ENCODE measurements at regions not wholly inside any gene's neighbourhood (a gene's known extent, or its start where the extent isn't known, plus 50 kb on each side); places are given as distances from the start of the nearest gene placed in this dataset.
"Not testable (repeated sequence)": the region's sequence is repeated elsewhere in the genome, so short reads cannot be mapped to it uniquely, and the experiment has no call there.

DNA sequence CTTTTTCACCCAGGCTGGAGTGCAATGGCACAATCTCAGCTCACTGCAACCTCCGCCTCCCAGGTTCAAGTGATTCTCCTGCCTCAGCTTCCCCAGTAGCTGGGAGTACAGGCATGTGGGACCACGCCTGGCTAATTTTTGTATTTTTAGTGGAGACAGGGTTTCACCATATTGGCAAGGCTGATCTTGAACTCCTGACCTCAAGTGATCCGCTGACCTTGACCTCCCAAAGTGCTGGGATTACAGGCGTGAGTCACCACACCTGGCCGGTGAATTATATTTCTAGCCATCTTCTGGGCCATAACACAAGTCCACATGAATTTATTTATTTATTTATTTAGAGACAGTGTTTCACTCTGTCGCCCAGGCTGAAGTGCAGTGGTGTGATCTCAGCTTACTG is 105.0 kb upstream of the XPO1 start:
- H3K27ac ChIP-seq (ENCODE audit: low read depth, low read length); H3K4me1 ChIP-seq (ENCODE audit: insufficient read depth, low read length); H3K9ac ChIP-seq (ENCODE audit: low read length); H3K9me3 ChIP-seq (ENCODE audit: low read length); H3K4me3 ChIP-seq (ENCODE audit: low read depth in 1 of 2, low read length in 2 of 2); H3K36me3 ChIP-seq (ENCODE audit: insufficient read depth, low read length); H3K27me3 ChIP-seq (ENCODE audit: control insufficient read depth in 1 of 2, insufficient read depth in 2 of 2, low read length in 2 of 2): not testable (repeated sequence)

DNA sequence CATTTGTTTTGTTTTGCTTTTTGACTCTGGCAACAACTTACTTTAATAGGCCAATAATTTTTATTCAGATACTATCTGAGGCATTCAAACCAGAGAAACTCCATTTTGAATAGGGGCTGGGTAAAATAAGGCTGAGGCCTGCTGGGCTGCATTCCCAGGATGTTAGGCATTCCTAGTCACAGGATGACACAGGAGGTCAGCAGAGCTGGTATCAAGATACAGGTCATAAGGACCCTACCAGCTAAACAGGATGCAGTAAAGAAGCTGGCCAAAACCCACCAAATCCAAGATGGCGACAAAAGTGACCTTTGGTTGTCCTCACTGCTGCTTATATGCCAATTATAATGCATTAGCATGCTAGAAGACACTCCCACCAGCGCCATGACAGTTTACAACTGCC is 102.2 kb upstream of the XPO1 start:
- no peak overlapping the region for H3K4me3 ChIP-seq (ENCODE audit: low read depth in 1 of 2, low read length in 2 of 2)

DNA sequence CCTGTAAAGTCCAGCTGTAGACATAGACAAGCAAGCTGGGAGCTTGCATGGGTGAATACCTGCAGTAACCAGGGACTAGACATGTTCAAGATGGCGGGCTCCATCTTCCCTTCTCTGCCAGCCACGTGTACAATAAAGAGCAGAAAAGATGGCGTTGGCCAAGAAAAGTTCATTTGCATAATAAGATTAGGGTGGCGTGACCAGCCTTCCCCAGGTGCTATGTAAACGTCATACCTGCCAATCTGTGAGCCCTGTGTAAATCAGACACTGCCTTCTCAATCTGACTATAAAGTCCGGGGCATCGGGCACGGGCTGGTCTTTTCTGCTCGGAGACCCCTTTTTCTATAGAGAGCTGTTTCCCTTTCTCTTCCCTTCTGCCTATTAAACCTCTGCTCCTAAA is 101.6 kb upstream of the XPO1 start:
- no peak overlapping the region for H3K27ac ChIP-seq (ENCODE audit: low read depth, low read length)
- no peaks in the 10 kb centered on the region for H3K4me1 ChIP-seq (ENCODE audit: insufficient read depth, low read length)
- no peak overlapping the region for H3K4me3 ChIP-seq (ENCODE audit: low read depth in 1 of 2, low read length in 2 of 2)
- no peaks in the 10 kb centered on the region for H3K27me3 ChIP-seq (ENCODE audit: control insufficient read depth in 1 of 2, insufficient read depth in 2 of 2, low read length in 2 of 2)
- H3K9me3 ChIP-seq (ENCODE audit: low read length): no peaks in the 10 kb centered on the region
- H3K9ac ChIP-seq (ENCODE audit: low read length): no peak overlapping the region
- H3K36me3 ChIP-seq (ENCODE audit: insufficient read depth, low read length): no peaks in the 10 kb centered on the region

More for the DNA sequence above, 102.2 kb upstream of the XPO1 start:
- Histone ChIP-seq H3K9me3 (ENCODE audit: low read length) (no peaks in the 10 kb centered on the region), H3K4me1 (ENCODE audit: insufficient read depth, low read length) (no peaks in the 10 kb centered on the region), H3K36me3 (ENCODE audit: insufficient read depth, low read length) (no peaks in the 10 kb centered on the region), H3K9ac (ENCODE audit: low read length) (no peak overlapping the region), H3K27ac (ENCODE audit: low read depth, low read length) (no peak overlapping the region), H3K27me3 (ENCODE audit: control insufficient read depth in 1 of 2, insufficient read depth in 2 of 2, low read length in 2 of 2) (no peaks in the 10 kb centered on the region)

DNA sequence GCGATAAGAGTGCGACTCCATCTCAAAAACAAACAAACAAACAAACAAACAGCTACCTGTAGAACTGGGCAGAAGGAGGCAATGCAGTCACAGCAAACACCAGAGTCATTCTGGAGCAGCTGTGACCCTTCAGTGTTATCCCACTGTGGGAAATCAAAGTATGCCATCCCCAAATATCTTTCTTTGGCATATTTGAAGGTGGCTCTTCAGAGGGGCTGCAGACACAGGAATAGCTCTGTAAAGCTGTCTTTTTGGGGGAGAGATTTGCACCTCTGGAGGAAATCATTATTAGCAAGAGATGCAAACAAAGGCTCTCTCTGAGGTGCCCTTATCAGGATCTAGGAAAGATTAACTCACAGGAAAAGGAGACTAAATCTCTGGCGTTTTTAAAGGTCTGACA is 98.5 kb upstream of the XPO1 start:
- Histone ChIP-seq H3K27ac (ENCODE audit: low read depth, low read length) (no peak overlapping the region), H3K36me3 (ENCODE audit: insufficient read depth, low read length) (no peaks in the 10 kb centered on the region), H3K4me3 (ENCODE audit: low read depth in 1 of 2, low read length in 2 of 2) (no peak overlapping the region), H3K4me1 (ENCODE audit: insufficient read depth, low read length) (no peaks in the 10 kb centered on the region), H3K9ac (ENCODE audit: low read length) (no peak overlapping the region), H3K9me3 (ENCODE audit: low read length) (no peaks in the 10 kb centered on the region), H3K27me3 (ENCODE audit: control insufficient read depth in 1 of 2, insufficient read depth in 2 of 2, low read length in 2 of 2) (no peaks in the 10 kb centered on the region)

DNA sequence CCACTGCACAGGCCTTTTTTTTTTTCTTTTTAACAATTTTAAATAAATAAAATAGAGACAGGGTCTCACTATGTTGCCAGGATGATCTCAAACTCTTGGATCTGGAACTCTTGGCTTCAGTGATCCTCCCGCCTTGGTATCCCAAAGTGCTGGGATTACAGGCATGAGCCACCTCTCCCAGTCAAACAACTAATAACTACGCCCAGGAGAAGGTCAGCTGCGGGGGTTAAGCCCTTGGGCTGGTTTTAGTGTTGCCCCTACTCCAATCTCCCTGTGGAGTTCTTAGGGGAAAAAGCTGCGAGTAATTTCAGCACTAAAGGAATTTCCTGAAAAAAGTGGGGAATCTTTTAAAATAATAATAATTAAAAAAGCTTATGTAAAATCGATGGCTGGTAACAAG is 96.4 kb upstream of the XPO1 start:
- H3K27me3 ChIP-seq (ENCODE audit: control insufficient read depth in 1 of 2, insufficient read depth in 2 of 2, low read length in 2 of 2): no peaks in the 10 kb centered on the region
- H3K27ac ChIP-seq (ENCODE audit: low read depth, low read length): no peak overlapping the region
- H3K4me3 ChIP-seq (ENCODE audit: low read depth in 1 of 2, low read length in 2 of 2): no peak overlapping the region
- no peaks in the 10 kb centered on the region for H3K9me3 ChIP-seq (ENCODE audit: low read length)
- H3K36me3 ChIP-seq (ENCODE audit: insufficient read depth, low read length): no peaks in the 10 kb centered on the region
- no peak overlapping the region for H3K9ac ChIP-seq (ENCODE audit: low read length)
- no peaks in the 10 kb centered on the region for H3K4me1 ChIP-seq (ENCODE audit: insufficient read depth, low read length)

DNA sequence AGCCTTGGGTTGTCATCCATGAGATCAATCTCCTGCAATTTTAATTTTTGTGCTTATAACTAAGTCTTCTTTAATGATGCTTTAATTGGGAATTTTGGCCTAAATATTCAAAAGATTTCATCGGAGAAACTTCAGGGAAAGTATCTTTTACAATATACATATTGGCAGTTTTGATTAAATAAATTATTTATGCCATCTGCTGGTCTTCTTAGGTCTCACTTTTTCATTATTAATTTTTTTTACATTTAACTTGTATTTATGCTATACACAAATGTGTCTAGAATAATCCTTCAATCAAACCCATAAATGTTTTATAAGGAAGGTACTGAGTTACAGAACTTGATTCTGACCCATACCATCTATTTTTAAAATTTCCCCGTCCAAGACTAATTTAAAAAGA is 95.1 kb upstream of the XPO1 start:
- Histone ChIP-seq H3K4me3 (ENCODE audit: low read depth in 1 of 2, low read length in 2 of 2) (no peak overlapping the region), H3K9ac (ENCODE audit: low read length) (no peak overlapping the region), H3K9me3 (ENCODE audit: low read length) (no peaks in the 10 kb centered on the region)

DNA sequence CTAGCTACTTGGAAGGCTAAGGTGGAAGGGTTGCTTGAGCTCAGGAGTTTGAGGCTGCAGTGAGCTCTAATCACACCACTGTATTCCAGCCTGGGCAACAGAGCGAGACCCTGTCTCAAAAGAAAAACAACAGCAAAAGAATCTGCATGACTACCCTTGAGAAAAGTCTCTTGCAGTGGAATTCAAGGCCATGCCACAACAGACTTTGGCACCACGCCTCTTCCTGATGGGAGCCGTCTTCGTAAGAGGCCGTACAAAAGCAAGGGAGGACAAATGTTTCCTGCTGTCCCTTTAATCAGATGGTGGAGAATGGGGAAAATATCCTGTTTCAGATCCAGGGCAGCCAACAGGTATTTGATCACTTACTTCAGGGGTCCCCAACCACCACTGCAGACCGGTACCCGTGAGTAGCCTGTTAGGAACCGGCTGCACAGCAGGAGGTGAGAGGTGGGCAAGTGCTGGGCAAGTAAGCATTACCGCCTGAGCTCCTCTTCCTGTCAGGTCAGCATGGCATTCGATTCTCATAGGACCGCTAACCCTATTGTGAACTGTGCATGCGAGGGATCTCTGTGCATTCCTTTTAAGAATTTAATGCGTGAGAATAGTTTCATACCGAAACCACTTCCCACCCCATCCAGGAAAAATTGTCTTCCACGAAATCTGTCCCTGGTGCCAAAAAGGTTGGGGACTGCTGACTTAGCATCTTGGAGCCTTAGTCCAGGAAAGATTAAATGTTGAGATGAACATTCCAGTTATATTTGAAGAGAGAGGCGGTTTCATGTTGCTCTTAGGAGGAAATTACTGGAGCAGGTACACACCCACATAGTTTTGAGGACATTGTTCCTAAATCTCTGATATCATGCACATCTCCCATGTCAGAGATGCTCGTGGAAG is 94.4 kb upstream of the XPO1 start:
- H3K9ac ChIP-seq (ENCODE audit: low read length): no peak overlapping the region
- no peaks in the 10 kb centered on the region for H3K4me1 ChIP-seq (ENCODE audit: insufficient read depth, low read length)
- H3K27me3 ChIP-seq (ENCODE audit: control insufficient read depth in 1 of 2, insufficient read depth in 2 of 2, low read length in 2 of 2): no peaks in the 10 kb centered on the region
- no peak overlapping the region for H3K27ac ChIP-seq (ENCODE audit: low read depth, low read length)
- H3K36me3 ChIP-seq (ENCODE audit: insufficient read depth, low read length): no peaks in the 10 kb centered on the region
- H3K4me3 ChIP-seq (ENCODE audit: low read depth in 1 of 2, low read length in 2 of 2): no peak overlapping the region
- H3K9me3 ChIP-seq (ENCODE audit: low read length): no peaks in the 10 kb centered on the region

More for the DNA sequence above, 95.1 kb upstream of the XPO1 start:
- Histone ChIP-seq H3K27me3 (ENCODE audit: control insufficient read depth in 1 of 2, insufficient read depth in 2 of 2, low read length in 2 of 2) (no peaks in the 10 kb centered on the region), H3K36me3 (ENCODE audit: insufficient read depth, low read length) (no peaks in the 10 kb centered on the region), H3K27ac (ENCODE audit: low read depth, low read length) (no peak overlapping the region), H3K4me1 (ENCODE audit: insufficient read depth, low read length) (no peaks in the 10 kb centered on the region)

DNA sequence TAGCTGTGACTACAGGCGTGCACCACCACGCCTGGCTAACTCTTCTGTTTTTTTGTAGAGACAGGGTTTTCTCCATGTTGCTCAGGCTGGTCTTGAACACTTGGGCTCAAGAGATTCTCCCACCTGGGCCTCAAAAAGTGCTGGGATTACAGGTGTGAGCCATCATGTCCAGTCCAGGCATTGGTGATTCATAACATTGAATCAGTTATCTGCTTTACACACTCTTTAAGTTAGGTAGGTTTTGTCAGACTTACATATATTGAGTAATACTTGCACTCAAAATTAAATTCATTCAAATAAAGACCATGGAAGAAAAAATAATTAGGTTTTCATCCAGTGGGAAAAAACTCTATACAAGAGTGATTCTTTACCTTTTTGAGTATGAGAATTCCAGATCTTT is 93.2 kb upstream of the XPO1 start:
- Histone ChIP-seq H3K4me3 (ENCODE audit: low read depth in 1 of 2, low read length in 2 of 2) (no peak overlapping the region), H3K4me1 (ENCODE audit: insufficient read depth, low read length) (no peaks in the 10 kb centered on the region), H3K27ac (ENCODE audit: low read depth, low read length) (no peak overlapping the region), H3K9ac (ENCODE audit: low read length) (no peak overlapping the region), H3K36me3 (ENCODE audit: insufficient read depth, low read length) (no peaks in the 10 kb centered on the region), H3K27me3 (ENCODE audit: control insufficient read depth in 1 of 2, insufficient read depth in 2 of 2, low read length in 2 of 2) (no peaks in the 10 kb centered on the region), H3K9me3 (ENCODE audit: low read length) (no peaks in the 10 kb centered on the region)

DNA sequence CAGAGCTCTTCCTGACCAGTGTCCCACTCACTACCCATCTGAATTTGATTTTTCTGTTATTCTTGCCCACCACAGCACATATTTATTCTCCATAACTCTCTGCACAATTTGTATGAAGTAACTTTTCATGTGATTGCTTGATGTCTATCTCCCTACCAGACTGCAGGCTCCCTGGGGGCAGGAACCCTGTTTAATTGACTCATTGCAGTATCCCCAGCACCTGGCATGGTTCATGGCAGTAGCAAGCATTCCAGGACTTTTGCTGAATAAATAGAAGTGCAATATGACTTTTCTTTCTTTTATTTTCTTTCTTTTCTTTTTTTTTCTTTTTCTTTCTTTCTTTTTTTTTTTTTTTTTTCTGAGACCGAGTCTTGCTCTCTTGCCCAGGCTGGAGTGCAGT is 88.7 kb upstream of the XPO1 start:
- H3K27ac ChIP-seq (ENCODE audit: low read depth, low read length): no peak overlapping the region
- H3K27me3 ChIP-seq (ENCODE audit: control insufficient read depth in 1 of 2, insufficient read depth in 2 of 2, low read length in 2 of 2): no peaks in the 10 kb centered on the region
- no peaks in the 10 kb centered on the region for H3K9me3 ChIP-seq (ENCODE audit: low read length)
- no peaks in the 10 kb centered on the region for H3K4me1 ChIP-seq (ENCODE audit: insufficient read depth, low read length)
- no peaks in the 10 kb centered on the region for H3K36me3 ChIP-seq (ENCODE audit: insufficient read depth, low read length)
- H3K9ac ChIP-seq (ENCODE audit: low read length): no peak overlapping the region
- H3K4me3 ChIP-seq (ENCODE audit: low read depth in 1 of 2, low read length in 2 of 2): no peak overlapping the region

DNA sequence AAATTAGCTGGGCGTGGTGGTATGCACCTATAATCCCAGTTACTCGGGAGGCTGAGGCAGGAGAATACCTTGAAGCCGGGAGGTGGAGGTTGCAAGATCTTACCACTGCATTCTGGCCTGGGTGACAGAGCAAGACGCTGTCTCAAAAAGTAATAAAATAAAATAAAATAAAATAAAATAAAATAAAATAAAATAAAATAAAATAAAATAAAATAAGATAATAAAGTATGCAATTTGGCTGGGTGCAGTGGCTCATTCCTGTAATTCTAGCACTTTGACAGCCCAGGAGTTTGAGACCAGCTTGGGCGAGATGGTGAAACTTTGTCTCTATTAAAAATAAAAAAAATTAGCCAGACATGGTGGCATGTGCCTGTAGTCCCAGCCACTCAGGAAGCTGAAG is 85.6 kb upstream of the XPO1 start:
- H3K27ac ChIP-seq (ENCODE audit: low read depth, low read length): no peak overlapping the region
- no peaks in the 10 kb centered on the region for H3K4me1 ChIP-seq (ENCODE audit: insufficient read depth, low read length)
- no peaks in the 10 kb centered on the region for H3K36me3 ChIP-seq (ENCODE audit: insufficient read depth, low read length)
- no peak overlapping the region for H3K4me3 ChIP-seq (ENCODE audit: low read depth in 1 of 2, low read length in 2 of 2)
- H3K9ac ChIP-seq (ENCODE audit: low read length): no peak overlapping the region
- no peaks in the 10 kb centered on the region for H3K27me3 ChIP-seq (ENCODE audit: control insufficient read depth in 1 of 2, insufficient read depth in 2 of 2, low read length in 2 of 2)
- no peaks in the 10 kb centered on the region for H3K9me3 ChIP-seq (ENCODE audit: low read length)

DNA sequence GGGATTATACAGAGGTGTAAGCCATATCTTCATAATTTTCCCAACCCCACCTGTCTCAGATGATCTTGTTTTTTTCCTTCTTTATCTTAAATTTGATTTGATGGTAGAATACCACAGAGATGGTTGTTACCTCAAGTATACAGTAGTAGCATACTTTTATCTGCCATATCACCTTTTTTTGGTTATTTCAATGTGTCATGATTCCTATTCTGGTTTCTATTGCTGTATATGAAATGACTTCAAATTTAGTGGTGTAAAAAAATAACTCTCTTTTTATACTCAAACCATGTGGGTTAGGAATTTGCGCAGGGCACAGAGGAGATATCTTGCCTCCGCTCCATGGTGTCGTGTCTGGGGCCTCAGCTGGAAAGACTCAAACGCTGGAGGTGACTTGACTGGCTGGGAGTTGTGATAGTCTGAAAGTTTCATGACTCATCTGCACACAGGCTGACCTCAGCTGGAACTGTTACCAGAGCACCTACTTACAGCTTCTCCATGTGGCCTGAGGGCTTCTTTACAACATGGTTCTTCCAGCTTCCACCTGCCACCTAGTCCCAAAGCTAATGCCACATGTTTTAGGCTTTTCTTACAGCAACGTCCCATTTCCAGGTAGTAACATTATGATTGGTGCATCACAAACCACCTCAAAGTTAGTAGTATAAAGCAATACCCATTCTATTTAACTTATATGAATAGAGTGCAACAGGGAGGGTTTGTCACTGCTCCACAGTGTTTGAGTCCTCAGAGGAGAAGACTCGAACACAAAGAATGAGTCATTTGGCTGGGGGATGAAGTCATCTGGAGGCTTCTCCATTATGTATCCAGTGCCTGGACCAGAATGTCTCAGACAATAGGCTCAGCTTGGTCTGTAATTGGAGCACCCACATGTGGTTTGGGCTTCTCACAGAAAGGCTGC is 82.3 kb upstream of the XPO1 start:
- Histone ChIP-seq H3K27me3 (ENCODE audit: control insufficient read depth in 1 of 2, insufficient read depth in 2 of 2, low read length in 2 of 2) (no peaks in the 10 kb centered on the region), H3K9me3 (ENCODE audit: low read length) (no peaks in the 10 kb centered on the region), H3K4me1 (ENCODE audit: insufficient read depth, low read length) (no peaks in the 10 kb centered on the region), H3K4me3 (ENCODE audit: low read depth in 1 of 2, low read length in 2 of 2) (no peak overlapping the region), H3K36me3 (ENCODE audit: insufficient read depth, low read length) (no peaks in the 10 kb centered on the region), H3K9ac (ENCODE audit: low read length) (no peak overlapping the region), H3K27ac (ENCODE audit: low read depth, low read length) (no peak overlapping the region)
